Stimulated activated CD8-positive, alpha-beta memory T cell treated with anti-CD3 and anti-CD28 coated beads, Interleukin-15, amount 100 ng/mL, for 48 hours (primary cell): ENCODE measurements at regions not wholly inside any gene's neighbourhood (a gene's known extent, or its start where the extent isn't known, plus 50 kb on each side); places are given as distances from the start of the nearest gene placed in this dataset.

Experiments
- DNase-seq, 2 donors: peaks; one replicate each; pipeline ENCODE4 v3.0.0-alpha.2; 2020; ENCODE audit warnings: low read depth in 2 of 2

DNA sequence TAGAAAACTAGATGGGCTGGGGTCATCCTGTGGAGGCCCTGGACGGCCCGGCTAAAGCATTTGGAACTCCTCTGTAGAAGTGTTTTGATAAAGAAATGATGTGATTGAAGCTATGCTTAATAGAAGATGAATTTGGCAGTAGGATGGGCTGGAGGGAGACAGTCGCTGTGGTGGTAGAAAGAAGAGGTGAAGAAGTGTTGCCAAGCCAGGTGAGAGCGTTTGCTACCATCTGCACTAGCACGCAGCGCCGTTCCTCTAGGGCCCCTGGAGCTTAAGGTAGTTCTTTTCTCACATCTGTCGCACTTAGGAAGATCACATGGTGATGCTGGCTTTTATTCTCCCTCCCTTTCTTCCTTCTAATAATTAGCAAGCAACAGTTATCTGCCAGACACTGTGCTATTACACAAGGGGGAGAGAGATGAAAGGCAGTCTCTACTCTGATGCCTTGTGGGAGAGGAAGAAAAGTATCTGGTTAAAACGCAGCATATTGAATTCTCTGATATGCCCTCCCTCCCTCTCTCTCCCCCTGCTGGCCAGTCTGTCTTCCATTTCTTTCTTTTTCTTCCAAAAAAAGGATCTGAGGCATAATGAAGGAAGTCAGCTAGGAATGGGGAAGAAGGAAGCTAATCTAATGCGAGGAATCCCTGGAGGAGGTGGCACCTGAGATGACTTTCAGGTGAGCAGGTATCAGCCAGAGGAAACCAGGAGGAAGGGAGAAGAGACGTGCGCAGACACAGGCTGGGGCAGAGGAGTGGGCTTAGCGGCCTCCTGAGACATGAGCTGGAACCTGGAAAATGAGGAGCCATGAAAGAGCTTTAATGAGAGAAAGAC lies 162.3 kb upstream of the KLF14 start:
- no peak for DNase-seq

DNA sequence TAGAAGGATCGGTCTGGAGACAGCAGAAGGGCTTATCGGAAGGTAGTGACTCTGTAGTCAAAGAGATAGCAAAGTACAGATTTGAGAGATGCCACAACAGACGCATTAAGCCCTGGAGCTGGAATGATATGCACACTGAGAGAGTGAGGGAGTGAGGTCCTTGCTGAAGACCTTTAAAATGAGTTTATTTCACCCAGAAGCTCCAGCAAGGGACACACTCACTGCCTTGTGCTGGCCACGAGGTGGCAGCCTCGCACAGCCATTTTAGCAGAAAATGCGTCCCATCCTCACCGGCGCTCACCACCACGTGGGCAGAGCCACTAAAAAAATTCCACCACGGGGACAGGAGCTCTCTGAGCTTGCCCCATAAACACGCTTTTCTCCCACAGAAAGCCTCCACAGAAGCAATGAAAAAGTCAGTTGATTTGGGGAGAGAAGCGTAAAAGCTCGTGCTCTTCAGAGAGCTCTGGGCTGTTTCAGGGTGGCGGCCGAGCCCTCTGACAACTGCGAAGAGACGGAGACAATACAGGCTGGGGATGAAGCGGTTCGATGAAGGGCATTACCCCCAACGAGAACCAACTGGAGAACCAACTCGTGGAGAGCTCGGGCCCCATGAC lies 163.0 kb upstream of the KLF14 start:
- peak; percentile 60 to 61 for DNase-seq

DNA sequence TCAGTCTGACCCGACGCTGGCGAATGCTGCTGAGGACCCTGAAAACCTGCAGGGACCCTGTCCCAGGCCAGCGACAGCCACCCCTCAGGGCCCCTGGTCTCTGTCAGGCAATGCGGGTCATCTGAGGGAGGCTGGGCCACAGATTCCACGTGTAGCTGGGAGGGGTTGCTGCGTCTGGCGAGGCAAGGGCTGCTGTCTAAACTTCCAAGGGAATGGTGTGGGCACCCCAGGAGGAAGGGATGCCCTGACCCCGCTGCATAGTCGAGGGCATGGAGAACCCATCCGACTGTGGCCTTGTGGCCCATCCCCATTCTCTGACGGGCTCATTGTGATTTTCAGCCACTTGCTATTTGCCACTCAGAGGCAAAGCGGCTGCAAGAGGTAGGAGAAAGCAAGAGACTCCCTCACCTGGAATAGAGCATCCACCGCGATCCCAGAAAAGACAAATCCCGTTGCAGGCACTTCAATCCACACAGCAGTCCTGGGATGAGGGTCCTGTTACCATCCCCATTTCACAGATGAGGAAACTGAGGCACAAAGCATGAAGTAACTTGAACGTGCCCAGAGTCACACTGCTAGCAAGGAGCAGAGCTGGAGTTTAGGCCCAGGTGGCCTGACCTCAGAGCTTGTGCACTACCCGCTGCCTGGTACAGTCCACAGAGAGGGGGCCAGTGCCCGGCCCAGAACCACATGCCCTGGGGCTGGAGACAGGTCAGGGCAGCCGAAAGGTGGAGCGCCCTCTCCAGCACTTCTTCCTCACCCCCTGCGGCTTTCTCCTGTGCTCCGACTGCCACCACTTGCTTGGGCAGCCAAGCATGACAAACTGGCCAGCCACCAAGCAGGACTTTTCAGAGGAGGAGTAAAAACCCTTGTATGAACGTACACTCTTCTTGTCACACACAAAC lies 163.8 kb upstream of the KLF14 start:
- DNase-seq: no peak

DNA sequence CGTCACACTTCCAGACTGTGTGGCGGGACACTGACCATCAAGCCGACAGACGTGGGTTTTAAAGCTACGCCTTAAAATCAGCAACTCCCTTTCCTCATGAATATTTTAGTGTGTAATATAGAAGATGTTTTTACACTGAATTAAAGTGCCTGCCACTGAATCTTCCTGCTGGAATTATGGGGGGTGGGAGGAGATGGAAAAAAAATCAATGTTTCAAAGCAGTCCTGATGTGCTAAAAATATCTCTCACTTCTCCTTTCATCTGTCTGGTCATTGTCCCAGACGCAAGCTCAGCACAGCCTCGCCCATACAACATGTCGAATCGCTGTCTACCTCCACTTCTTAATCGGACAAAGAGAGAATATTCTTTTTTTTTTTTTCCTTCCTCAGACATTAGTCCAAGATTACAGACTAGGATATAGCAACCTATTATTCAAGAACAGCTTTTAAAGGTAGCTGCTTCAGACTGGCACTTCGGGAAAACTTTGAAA lies 165.1 kb upstream of the KLF14 start:
- no peak for DNase-seq

DNA sequence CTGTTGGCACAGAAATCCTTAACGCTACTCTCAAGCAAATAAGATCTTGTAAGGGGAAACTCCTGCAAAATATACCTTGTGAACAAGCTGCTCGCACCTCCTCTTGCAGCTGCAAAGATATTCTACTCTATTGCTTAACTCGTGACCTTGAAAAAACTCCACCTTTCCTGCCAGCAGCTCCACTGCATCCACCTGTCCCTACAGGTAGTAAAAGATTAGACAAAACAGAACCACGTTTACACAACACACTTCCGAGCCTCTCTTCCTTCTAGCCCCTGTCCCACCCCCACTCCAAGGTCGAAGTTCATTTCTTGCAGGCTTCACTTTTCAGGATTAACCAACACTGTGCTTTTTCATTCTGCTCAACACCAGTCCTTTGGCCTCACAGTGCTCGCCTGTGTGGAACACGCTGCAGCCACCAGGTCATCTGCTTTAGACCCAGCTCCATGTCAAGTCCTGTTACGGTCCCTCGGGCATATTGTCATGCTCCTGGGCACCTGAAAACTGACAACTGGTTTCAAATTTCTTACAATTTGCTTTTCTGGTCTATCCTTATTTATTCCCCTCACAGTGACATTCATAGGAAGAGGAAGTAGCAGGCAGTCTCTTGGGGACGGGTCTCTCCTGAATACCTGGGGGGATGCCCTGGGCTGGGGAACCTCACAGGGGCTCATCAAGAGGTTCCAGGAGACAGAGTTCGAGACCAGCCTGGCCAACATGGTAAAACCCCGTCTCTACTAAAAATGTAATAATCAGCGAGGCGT lies 165.8 kb upstream of the KLF14 start:
- no peak for DNase-seq

DNA sequence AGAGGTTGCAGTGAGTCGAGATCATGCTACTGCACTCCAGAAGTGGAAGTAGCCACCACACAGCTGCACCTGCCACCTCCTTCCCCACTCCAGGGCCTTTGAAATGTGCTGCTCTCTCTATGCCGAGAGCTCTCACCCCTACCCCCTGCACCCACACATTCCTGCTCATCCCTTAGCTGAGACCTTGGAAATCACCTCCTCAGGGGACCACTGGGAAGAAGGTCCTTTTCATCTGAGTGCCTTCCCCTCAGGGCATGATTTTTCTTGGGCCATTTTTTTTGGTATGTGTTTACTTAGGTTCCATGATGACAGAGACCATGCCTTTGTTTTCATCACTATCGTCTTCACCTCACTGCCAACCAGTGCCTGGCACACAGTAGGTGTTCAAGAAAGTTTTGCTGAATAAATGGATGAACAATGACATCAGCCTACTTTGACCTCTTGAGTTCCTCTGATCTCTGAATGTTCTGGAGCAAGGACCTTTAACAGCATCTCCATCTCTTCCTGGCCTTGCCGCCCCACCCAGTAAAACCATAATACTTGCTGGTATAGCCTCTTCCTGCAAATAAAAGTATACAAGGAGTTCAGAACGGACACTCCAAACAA lies 166.6 kb upstream of the KLF14 start:
- no peak for DNase-seq

DNA sequence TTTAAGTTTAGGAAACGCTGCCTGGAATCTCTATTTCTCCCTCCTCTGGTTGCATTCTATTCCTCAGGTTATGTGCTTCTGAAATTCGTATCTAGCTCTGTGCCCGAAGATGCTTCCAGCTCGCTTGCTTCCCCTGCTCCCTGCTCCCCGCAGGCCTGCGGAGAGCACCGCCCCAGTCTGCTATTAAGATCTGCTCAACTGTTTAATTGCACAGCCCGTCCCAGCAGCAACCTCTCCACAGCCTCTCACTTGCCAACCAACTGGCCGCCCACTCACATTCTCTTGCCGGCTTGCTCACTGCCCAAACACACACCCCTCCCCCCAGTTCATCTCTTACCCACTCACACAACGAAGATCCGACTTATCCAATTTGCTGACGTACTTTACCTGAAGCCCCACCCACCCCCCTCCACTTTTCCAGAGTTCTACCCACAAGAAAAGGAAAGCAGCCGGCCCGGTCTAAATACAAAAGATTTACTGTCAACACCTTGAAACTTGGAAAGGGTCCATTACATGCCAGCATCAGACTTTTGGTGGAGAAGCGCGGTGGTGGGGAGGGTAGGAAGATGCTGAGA lies 167.3 kb upstream of the KLF14 start:
- no peak for DNase-seq

DNA sequence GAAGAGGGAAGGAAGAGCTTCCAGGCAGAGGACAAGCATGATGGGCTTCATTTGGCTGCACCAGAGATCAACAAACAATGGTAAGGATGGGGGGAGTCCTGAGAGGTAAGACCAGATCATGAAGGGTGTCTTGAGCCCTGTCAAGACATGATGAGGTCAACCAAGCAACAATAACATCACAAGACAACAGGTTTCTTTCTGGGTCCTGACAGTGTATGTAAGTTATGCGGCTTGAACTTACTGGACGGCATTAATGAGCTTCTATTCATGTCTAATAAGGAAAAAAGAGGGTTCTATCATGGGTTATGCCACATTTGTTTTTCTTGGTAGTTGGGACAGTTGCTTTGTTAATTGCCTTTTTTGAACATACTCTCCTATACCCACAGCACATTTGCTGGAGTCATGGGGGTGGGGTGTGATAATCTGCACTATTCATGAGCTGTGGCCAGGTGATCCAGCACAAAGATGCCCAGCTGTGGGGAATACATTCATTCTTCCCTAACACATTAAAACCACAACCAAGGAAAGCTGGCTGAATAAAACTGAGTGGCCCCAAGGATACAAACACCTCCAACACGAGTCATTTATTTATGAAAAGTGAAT lies 168.8 kb upstream of the KLF14 start:
- DNase-seq: no peak

DNA sequence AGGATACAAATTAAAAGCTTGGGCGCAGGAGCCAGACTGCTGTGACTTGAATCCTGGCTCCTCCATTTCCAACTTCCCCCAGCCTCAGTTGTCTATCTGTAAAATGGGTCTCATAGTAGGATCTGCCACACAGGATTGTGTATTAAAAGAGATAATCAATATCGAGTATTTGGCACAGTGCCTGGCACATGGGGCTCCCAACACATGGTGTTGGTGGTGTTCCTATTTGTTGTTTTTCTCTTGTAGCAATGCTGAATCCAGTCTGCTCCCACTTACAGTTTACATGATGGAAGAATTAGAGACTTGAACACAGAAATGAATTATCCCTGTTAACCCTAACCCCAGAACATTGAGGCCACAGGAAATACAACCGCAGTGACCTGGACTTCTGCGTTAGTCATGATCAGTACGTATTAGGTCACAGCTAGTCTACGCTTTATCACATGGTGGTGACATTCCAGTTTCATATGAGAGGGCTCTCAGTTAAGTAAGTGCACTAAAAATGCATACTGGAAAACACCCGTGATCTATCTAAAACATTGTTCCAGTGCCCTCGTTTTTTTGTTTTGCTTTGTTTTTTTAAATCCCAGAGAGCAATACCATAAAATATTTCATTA lies 169.5 kb upstream of the KLF14 start:
- DNase-seq: no peak

DNA sequence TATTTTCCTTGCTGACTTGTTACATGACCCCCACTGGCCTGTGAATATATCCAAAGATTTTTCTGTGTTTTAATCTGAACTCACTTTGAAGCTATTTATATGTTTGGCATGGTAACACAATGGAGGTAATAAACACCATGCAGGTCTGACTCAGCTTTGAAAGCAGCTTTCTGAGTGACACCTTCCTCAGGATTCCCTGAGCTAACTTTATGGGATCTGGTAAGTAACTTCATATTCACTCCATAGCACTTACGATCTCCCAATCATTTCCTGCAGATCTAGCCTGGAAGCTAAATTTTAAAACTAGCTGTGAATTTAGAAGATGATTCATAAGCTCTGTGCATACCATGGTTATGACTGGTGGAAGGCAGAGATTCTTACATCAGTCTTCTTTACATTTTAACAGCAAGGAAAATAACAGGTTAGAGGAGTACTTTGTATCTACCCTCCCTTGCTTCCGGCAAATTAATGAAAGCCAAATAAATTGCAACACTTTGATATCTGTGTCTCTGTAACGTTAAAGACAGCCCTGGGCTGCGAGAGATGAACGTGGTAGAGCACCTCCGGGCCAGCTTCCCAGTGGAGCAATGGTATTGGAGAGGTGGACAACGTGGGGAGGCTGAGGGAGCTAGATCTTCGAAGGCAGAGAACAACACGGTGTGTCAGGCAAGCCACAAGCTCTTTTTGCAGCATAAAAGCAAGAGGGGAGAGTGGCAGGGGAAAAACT lies 170.2 kb upstream of the KLF14 start:
- DNase-seq: no peak

DNA sequence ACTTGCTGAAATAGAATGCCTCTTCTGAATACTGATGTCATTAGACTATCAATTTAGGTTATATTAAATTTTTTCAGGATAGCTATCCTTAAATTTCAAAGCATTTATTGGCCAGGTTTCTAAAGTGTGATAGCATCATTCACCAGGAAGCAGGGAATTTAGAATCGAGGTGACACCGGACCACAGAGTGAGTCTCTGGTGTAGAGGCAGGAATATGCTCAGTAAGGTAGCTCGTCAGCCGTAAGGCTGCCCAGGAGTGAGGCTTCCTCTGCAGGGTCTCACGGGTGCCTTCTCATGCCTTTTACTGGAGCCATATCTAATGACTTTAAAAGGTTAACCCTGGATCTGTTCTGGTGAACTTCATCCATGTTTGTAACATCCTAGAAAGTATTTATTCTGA lies 170.8 kb upstream of the KLF14 start:
- DNase-seq: no peak

DNA sequence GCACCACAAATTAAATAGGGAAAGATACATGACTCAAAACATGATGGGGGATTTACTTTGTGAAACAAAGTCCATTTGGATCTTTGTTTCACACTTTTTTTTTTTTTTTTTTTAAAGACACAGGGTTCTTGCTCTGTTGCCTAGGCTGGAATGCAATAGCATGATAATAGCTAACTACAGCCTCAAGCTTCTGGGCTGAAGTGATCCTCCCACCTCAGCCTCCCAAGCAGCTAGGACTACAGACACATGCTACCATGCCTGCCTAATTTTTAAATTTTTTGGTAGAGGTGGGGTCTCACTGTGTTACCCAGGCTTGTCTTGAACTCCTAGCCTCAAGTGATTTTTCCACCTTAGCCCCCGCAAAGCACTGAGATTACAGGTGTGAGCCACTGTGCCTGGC lies 172.6 kb upstream of the KLF14 start:
- DNase-seq: no peak

DNA sequence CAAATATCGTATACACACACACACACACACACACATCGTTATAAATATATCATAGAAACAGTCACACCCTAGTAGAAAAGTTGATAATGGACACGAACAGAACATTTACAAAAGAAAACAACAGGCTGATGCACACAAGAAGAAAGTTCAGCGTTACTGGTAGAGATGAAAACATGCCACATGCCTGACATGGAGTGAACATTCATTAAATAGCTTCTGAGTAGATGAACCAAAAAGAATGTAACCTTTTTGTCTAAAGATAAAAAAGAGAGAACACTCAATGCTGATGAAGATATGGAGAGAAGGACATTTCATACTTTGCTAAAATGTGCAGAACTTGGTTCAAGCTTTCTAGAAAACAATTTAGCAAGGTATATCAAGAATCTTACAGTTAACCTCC lies 173.4 kb upstream of the KLF14 start:
- DNase-seq: no peak

DNA sequence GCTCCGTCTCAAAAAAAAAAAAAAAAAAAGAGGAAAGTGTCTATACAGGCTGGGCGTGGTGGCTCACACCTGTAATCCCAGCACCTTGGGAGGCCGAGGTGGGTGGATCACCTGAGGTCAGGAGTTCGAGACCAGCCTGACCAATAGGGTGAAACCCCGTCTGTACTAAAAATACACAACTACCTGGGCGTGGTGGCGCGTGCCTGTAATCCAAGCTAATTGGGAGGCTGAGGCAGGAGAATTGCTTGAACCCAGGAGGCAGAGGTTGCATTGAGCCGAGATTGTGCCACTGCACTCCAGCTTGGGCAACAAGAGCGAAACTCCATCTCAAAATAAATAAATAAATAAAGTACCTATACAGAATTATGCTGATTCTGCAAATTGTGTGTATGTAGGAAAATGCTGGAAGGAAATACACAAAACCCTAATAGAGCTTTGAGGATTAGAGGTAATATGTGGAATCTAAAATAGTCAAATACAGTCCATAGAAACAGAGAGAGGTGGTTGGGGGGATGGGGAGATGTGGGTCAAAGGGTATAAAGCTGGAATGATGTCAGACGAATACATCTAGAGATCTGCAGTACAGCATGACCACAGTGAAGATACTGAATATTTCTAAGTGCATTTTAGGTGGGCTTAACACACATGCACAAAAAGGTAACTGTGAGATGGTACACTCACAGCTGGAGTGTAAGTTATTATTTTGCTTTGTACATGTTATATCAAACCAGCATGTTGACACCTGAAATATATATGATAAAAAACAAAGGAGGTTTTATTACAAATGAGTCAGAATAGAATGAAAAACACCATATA lies 174.5 kb upstream of the KLF14 start:
- no peak for DNase-seq

DNA sequence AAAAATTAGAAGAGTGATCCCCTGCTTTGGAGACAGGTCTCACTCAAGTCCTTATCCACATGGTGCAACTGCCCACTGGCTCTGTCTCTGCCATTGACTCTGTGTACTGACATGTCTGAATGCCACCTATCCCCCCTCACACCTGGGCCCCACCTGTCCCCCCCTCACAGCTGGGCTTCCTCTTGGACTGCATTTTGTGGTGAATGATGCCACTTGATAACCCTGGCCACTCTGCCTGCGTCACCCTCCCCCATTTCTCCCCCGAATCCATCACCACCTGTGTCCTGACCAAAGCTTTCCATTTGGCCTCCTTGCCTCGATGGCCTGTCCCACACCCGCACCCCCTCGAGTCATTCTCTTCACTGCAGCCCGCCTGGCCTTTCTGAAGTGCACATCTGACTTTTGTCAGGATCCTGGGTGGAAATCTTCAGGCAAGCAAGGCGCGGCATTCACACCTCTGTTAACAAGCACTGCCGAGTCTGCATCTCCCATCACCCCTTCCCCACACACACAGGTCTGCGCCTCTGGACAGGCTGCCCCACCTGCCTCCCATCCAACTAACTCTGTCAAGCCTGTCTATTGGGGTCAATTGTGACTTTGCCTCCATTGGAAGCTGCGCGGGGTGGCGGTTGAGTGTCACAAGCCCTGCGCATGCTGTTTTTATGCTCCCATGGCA lies 175.3 kb upstream of the KLF14 start:
- no peak for DNase-seq

DNA sequence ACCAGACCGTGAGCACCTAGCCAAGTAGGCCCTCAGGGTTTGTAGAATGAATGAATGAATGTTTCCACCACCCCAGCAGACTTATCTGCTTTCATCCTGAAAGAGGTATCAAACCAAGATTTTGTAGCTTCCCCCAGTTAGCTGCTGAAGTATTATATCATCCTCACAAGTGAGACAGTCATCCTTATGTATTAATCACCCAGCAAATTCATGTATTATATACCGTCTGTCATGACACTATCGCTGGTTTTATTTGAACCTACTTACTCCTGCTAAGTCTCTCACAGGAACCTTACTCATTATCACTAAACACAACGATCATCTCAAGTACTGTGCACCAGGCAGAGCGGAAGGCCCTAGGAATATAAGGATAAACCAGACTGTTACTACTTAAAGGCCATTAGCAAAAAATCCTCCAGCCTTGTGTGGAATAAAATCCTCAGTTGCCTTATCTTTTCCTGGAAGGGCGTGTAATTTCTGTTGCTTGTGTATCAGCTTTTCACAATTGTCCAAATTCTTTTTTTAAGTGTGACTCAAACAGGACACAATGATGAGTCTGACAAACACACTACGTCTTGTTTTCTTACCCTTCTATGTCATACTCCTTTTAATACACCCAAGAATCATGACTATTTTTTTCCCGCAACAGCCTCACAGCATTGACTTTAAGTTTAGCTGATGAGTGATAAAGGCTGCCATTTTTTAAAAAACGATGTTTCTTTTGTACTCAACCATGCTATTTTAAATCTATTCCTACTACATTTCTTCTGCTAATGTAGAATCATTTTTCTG lies 176.1 kb upstream of the KLF14 start:
- DNase-seq: no peak
